HG03159 (cell line): ENCODE measurements at regions not wholly inside any gene's neighbourhood (a gene's known extent, or its start where the extent isn't known, plus 50 kb on each side); places are given as distances from the start of the nearest gene placed in this dataset.

Experiments used
- ATAC-seq: cut with Tn5 transposase; IDR thresholded peaks from one replicate; pipeline ENCODE4 v1.9.1; 2021; ENCODE audit warnings: mild to moderate bottlenecking, moderate library complexity; ENCODE audit not compliant: unreplicated experiment

- ATAC-seq = peak; percentile 62
Observed at GRCh38 chr6:47360388-47360787, 50.7 kb upstream of the TNFRSF21 start.

DNA sequence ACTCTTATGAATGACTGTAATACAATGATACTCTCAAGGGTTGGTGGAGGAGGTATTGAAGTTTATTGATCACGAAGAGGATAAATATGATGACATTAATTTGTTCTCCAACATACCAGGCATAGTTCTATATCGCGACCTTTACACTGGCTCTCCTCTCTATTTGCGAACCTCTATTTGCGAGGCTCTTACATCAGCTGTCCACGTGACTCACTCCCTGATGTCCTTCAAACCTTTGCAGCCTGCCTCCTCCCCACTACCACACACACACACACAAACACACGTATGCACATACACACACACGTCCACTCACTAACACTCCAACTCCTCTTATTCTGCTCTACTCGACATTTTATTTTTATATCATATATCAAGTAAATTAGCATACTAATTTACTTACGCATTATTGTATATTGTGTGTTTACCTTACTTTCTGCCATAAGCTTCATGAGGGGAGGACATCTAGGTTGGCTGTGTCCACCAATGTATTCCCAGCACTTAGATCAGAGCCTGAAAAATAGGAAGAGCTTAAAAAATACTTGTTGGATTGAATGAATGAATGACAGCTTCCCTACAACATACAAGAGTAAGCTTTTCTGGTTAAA is 53.3 kb upstream of the TNFRSF21 start:
- ATAC-seq = no peak

DNA sequence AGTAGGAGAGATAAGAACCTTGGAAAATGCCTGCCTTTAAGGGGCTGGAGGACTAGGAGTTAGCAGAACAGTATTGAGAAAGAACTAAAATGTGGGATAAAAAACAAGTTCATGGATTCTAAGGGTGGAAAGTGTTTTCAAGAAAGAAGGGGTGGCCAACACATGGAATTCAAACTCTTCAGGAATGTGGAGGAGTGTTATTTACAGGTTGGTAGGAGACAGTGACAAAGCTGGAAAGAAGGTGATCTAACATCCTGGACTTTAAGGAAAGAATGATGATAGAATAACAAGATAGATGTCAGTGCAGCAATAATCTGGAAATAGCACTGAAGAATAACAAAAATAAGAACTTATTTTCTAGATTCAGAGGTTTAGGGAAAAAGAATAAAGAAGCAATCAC is 54.0 kb upstream of the TNFRSF21 start:
- ATAC-seq = no peak

DNA sequence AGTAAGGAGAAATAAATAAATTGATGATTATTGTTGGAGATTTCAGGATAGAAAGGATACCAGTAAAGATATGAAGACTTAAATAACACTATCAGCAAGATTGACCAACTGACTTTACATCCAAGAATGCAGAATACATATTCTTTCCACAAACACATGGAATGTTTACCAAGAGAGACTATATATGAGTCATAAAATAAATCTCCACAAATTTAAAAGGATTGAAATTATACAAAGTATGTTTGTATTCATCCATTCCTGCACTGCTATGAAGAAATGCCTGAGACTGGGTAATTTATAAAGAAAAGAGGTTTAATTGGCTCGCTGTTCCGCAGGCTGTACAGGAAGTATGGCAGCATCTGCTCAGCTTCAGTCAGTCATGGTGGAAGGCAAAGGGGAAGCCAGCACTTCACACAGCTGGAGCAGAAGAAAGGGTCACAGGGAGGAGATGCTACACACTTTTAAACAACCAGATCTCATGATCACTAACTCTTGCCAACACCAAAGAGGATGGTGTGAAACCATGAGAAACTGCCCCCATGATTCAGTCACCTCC is 56.7 kb upstream of the TNFRSF21 start:
- no peak for ATAC-seq

- no peak for ATAC-seq
Observed at GRCh38 chr6:47371139-47371869, 61.6 kb upstream of the TNFRSF21 start.

DNA sequence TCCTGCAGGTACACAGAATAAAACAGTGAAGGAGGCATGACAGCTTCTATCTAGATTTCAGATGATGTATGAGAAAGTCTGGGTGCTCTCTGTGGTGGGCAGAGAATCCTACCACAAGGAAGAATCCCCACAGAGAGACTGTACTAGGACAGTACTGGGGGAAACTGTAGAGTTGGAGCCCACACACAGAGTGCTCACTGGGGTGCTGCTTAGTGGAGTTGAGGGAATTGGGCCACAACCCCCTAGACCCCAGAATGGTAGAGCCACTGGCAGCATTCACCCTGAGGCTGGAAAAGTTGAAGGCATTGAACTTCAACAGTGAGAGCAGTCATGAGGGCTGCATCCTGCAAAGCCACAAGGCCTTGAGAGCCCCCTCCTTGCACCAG is 62.2 kb upstream of the TNFRSF21 start:
- no peak for ATAC-seq

- no peak for ATAC-seq
Observed at GRCh38 chr6:47372318-47372717, 62.6 kb upstream of the TNFRSF21 start.

GRCh38 chr6:47375426-47375825 is 65.7 kb upstream of the TNFRSF21 start:
- ATAC-seq = no peak

GRCh38 chr6:47376930-47377329 is 67.2 kb upstream of the TNFRSF21 start:
- ATAC-seq = no peak

DNA sequence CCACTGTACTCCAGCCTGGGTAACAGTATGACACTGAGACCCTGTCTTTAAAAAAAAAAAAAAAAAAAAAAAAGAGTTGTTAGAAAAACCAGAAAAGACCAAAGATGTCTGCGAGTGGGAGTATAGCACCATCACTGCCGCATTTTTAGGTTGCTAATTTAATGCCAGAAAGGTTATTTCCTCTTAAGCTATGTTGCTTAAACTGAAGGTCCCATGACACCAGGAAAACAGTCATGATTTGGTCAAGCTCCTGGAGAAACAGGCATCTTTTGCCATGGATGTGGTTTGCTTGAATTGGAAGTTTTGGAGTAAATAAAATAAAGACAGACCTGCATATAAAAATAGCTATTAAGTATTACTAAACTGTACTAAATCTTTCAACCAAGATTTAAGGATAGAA is 68.3 kb upstream of the TNFRSF21 start:
- no peak for ATAC-seq

- no peak for ATAC-seq
Observed at GRCh38 chr6:47379328-47379727, 69.6 kb upstream of the TNFRSF21 start.

DNA sequence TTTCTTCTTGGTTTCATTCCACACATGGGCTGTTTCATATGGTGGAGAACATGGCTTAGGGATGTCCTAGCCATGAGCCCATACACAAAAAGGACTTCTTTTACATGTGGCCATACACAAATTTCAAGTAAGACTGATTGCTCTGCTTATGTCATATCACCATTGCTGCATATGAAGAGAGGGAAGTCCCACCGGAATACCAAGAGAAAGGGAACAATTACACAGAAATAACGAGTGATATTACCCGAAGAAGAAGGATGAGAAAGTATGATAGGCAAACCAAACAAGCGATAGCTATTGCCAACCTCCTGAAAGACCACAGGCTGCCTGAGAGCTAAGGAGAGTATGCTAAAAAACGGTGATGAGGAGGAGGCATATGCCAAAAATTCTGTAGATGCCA is 70.5 kb upstream of the TNFRSF21 start:
- no peak for ATAC-seq

- no peak for ATAC-seq
Observed at GRCh38 chr6:47381036-47381435, 71.3 kb upstream of the TNFRSF21 start.

DNA sequence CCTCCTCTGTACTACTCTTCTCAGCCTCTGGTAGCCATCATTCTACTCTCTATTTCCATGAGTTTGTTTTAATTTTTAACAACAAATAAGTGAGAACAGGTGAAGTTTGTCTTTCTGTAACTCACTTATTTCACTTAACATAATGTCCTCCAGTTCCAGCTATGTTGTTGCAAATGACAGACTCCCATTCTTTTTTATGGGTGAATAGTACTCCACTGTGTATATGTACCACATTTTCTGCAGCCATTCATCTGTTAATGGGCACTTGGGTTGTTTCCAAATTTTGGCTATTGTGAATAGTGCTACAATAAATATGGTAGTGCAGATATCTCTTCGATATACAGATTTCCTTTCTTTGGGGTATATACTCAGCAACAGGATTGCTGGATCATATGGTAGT is 73.7 kb upstream of the TNFRSF21 start:
- ATAC-seq = no peak

DNA sequence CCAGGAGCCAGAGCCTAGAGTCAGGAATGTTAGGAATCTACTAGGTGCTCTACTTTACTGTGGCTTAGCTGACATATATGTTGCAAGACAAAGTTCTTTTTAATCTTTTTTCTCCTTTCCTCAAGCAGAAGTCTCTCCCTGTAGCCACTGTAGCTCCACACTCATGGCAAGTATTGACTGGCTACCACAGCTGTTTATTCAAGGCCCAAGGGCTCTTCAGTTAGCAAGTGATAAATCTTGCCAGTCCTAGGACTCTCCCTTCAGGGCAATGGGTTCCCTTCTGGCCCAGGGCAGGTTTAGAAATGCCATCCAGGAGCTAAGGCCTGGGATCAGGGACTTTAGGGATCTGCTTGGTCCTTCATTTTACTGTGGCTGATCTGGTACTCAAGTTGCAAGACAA is 82.0 kb upstream of the TNFRSF21 start:
- ATAC-seq = no peak

DNA sequence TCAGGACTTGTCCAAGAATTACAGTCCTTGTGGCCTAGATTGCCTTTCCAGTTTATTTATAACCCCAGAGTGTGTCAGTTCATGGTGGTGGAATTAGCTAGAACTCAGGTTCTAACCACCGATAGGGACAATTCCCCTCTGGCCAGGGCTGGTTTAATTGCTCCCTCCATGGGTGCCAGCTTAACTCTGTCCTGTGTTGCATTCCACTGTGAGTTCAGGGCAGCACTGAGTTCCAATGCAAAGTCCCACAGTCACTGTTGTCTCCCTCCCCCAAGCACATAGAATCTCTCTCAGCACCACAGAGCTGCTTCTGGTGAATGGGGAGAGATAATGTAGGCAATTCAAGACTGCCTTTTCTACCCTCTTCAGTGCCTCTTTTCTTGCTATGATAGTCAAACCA is 82.5 kb upstream of the TNFRSF21 start:
- no peak for ATAC-seq

DNA sequence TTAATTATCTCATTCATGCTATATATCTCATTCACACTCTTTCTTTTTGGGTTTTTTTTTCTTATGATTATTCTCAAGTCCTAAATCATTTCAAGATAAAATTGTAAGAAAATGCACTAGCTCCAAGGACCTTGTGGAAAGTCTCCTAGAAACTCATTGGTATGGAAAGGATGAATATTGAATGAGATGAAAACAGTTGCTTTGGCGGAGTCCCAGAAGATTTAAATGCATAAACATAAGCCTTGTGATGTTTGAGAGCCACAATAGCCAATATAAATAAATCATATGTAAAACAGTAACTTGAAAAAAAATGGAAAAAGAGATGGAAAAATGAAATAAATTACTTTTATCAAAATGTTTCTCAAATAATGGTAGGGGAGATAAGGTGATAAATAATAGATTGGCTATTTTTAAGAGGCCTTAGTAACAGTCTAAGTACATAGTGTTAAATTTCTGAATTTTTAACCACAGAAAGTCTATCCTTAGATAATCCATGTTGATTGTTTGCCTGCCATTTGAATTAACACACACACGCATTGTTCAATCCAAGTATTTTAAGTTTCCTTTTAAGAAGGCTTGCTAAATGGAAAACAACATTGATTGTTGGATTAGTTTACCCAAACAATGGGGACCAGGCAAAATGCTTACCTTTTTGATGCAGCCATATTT is 81.1 kb upstream of the CD2AP start:
- ATAC-seq = no peak

DNA sequence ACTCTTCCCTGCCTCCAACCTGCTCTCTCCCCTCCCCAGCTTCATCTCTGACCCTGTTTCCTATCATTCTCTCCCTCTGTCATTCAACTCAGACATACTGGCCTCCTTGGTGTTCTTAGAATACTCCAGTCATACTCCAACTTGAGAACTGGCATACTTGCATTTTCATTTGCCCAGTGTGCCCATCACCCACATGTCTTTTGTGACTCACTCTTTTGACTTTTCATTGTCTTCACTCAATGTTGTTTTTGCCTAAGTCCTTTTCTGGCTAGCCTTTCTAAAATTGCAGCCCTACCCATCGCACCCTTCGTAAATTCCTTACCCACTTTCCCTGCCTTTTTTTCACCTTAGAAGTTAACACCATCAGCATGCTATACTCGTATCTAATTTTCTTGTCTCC is 77.0 kb upstream of the CD2AP start:
- ATAC-seq = no peak

DNA sequence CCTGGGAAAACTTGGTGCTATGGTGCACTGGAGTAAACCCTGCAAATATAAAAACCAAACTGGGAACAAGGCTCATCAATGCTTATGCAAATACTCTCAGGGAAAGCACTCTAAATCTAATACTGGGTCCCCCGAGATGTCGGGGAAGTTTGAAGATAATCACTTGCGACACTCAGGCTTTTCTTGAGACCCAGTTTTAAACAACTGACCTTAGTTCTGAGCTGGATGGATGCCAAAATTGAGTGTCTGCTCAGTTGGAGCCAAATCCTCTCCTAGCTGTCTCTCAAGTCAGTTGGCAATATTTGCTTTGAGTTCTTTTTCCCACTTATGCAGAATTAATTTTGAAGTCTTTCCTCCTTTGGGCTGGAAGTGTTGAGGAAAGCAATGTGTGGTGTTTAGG is 75.5 kb upstream of the CD2AP start:
- ATAC-seq = no peak

- ATAC-seq = no peak
Observed at GRCh38 chr6:47403056-47403455, 74.5 kb upstream of the CD2AP start.

- no peak for ATAC-seq
Observed at GRCh38 chr6:47403801-47404200, 73.8 kb upstream of the CD2AP start.

GRCh38 chr6:47404435-47404834 is 73.2 kb upstream of the CD2AP start:
- ATAC-seq = no peak
